ENCODE measurements at regions not wholly inside any gene's neighbourhood (a gene's known extent, or its start where the extent isn't known, plus 50 kb on each side); places are given as distances from the start of the nearest gene placed in this dataset.

GRCh38 chr3:128549283-128550112, 56.5 kb upstream of the GATA2 start:
- Histone ChIP-seq H3K4me3 (ENCODE audit: low read depth, low read length) (no peak overlapping the region), H3K36me3 (replicated peaks) (no peaks in the 10 kb centered on the region), H3K27me3 (replicated peaks) (no peaks in the 10 kb centered on the region), H3K27ac (no peak overlapping the region)
- in situ Hi-C loops (cut with HindIII; ENCODE audit: low pct_ligation_motif_present, low sequenced_read_pairs): no loop called here
- DNase-seq: peak; percentile 24
- TF ChIP-seq, protein P1, sequence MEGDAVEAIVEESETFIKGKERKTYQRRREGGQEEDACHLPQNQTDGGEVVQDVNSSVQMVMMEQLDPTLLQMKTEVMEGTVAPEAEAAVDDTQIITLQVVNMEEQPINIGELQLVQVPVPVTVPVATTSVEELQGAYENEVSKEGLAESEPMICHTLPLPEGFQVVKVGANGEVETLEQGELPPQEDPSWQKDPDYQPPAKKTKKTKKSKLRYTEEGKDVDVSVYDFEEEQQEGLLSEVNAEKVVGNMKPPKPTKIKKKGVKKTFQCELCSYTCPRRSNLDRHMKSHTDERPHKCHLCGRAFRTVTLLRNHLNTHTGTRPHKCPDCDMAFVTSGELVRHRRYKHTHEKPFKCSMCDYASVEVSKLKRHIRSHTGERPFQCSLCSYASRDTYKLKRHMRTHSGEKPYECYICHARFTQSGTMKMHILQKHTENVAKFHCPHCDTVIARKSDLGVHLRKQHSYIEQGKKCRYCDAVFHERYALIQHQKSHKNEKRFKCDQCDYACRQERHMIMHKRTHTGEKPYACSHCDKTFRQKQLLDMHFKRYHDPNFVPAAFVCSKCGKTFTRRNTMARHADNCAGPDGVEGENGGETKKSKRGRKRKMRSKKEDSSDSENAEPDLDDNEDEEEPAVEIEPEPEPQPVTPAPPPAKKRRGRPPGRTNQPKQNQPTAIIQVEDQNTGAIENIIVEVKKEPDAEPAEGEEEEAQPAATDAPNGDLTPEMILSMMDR (IDR thresholded peaks at IDR 0.05; ENCODE audit: low read depth, low read length, missing control alignments): no peak

DNA sequence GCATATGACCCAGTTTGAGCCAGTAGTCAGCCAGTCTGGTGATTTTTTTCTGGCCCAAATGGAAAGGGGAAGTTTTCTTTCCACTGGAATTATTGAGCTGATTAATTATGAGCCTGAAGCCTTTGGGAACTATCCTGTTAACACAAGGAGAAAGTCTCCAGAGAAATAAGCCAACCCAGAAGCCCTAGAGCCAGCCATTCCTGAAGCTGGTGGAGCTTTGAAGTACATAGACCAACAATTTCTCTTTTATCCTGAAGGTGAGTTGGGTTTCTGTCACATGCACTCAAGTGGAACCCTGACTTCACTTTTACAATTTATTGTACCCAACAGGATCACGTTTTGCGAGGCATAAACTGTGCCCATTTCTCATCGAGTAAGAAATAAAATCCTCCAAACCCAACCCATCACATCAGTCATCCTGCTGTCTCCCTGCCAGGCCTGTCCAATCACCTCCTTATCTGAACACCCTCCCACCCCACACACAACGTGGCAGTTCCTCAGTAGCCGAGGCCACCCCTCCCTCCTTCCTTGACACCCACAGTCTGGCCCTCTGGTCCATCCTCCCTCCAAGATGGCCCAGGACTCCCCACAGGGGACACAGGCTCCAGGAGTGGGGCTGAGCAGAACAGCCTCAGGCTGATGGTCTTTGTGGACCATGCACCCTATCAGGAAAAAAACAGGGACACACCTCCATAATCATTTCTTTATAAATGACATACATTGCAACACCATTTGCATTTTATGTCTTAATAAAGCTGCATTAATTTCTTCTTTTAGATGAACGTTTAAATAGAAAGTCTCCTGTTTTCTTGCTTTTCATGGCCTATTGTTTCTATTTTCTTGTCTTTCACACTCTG, 55.7 kb upstream of the GATA2 start:
- peak; percentile 42 for DNase-seq
- Histone ChIP-seq H3K4me3 (ENCODE audit: low read depth, low read length) (no peak overlapping the region), H3K27ac (no peak overlapping the region), H3K27me3 (replicated peaks) (no peaks in the 10 kb centered on the region), H3K36me3 (replicated peaks) (no peaks in the 10 kb centered on the region)
- in situ Hi-C loops (cut with HindIII; ENCODE audit: low pct_ligation_motif_present, low sequenced_read_pairs): no loop called here
- TF ChIP-seq, protein P1 (IDR thresholded peaks at IDR 0.05; ENCODE audit: low read depth, low read length, missing control alignments): no peak

DNA sequence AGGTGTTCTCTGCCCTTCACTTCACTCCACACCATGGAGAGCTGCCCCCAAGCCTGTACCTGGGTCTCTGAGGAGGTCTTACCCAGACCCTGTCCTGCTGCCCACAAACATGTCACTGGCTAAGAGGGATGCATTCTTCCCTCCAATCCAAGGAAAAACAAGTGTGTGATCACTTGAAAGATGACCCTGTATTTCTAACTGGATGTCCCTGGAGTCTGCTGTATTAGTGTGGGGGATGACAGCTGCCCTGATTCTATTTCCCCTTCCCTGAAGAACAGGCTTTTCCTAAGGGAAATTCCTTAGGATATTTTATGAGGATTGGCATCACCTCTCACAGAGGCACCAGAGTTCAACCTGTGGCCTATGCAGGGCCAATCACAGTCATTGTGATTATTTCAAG, 55.0 kb upstream of the GATA2 start:
- Histone ChIP-seq H3K27me3 (replicated peaks) (no peaks in the 10 kb centered on the region), H3K27ac (no peak overlapping the region), H3K36me3 (replicated peaks) (no peaks in the 10 kb centered on the region), H3K4me3 (ENCODE audit: low read depth, low read length) (no peak overlapping the region)
- in situ Hi-C loops (cut with HindIII; ENCODE audit: low pct_ligation_motif_present, low sequenced_read_pairs): no loop called here
- TF ChIP-seq, protein P1 (IDR thresholded peaks at IDR 0.05; ENCODE audit: low read depth, low read length, missing control alignments): no peak
- DNase-seq: no peak

- TF ChIP-seq, protein P1 (IDR thresholded peaks at IDR 0.05; ENCODE audit: low read depth, low read length, missing control alignments): no peak
- Histone ChIP-seq H3K27me3 (replicated peaks) (no peaks in the 10 kb centered on the region), H3K36me3 (replicated peaks) (no peaks in the 10 kb centered on the region), H3K4me3 (ENCODE audit: low read depth, low read length) (no peak overlapping the region), H3K27ac (no peak overlapping the region)
- DNase-seq: peak; percentile 45
- in situ Hi-C loops (cut with HindIII; ENCODE audit: low pct_ligation_motif_present, low sequenced_read_pairs): no loop called here
Observed at GRCh38 chr3:128547368-128547987, 54.5 kb upstream of the GATA2 start.

- TF ChIP-seq, protein P1 (IDR thresholded peaks at IDR 0.05; ENCODE audit: low read depth, low read length, missing control alignments): no peak
- in situ Hi-C loops (cut with HindIII; ENCODE audit: low pct_ligation_motif_present, low sequenced_read_pairs): no loop called here
- H3K27ac ChIP-seq: no peak overlapping the region
- no peak overlapping the region for H3K4me3 ChIP-seq (ENCODE audit: low read depth, low read length)
- no peaks in the 10 kb centered on the region for H3K27me3 ChIP-seq (replicated peaks)
- no peaks in the 10 kb centered on the region for H3K36me3 ChIP-seq (replicated peaks)
- no peak for DNase-seq
Observed at GRCh38 chr3:128546646-128547045, 53.6 kb upstream of the GATA2 start.

Data from brain microvascular endothelial cell (primary cell).